Bronchial epithelial cell (primary cell): ENCODE measurements at regions not wholly inside any gene's neighbourhood (a gene's known extent, or its start where the extent isn't known, plus 50 kb on each side); places are given as distances from the start of the nearest gene placed in this dataset.
A peak's percentile ranks its signal among the peaks of the same experiment; 100 is the strongest.

Experiments used
- DNase-seq: peaks from one replicate; pipeline ENCODE4 v3.0.0-alpha.2; 2010; ENCODE audit warnings: low read depth
- FAIRE-seq: peaks from 2 replicates; lab custom pipeline; 2011; peaks lifted over from hg19 to GRCh38; lab: Jason Lieb, UNC
- H3K27me3 ChIP-seq: 2 replicates; pipeline ENCODE4 v1.5.1; 2011; ENCODE audit warnings: low read length; ENCODE audit not compliant: control insufficient read depth, insufficient read depth
- H3K36me3 ChIP-seq: 2 replicates; pipeline ENCODE4 v1.5.1; 2011; ENCODE audit warnings: low read length; ENCODE audit not compliant: control insufficient read depth, insufficient read depth
- H3K4me3 ChIP-seq: 2 replicates; pipeline ENCODE4 v1.5.1; 2011; ENCODE audit warnings: mild to moderate bottlenecking, low read depth, low read length, control low read depth
- CTCF ChIP-seq: IDR thresholded peaks from 2 replicates; pipeline ENCODE4 v1.5.1; 2011; ENCODE audit warnings: mild to moderate bottlenecking, moderate library complexity, low read length, control low read depth, inconsistent platforms; ENCODE audit not compliant: insufficient read depth, severe bottlenecking

DNA sequence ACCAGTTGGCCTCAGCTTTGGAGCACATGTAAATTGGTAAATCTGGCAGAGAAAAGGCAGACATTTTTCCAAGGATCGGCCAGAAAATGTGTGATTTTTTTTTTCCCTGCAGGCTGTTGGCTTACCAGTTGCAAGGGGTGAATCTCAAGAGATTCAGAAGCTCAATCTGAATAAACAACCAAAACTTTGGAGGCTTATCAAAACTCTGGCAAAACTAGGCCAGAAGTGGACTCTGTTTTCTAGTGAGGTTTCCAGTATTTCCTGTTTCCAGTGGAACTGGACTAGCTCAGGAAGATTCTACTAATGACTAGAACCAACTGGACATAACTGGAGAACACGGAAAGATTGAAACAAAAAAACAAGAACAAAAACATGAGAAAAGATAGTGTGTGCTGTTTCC, 191.3 kb downstream of the SMIM20 start:
- no peak for TF ChIP-seq CTCF
- Histone ChIP-seq H3K4me3 (no peak overlapping the region), H3K27me3 (no peaks in the 10 kb centered on the region), H3K36me3 (no peaks in the 10 kb centered on the region)
- DNase-seq (no peak), FAIRE-seq (no peak)

DNA sequence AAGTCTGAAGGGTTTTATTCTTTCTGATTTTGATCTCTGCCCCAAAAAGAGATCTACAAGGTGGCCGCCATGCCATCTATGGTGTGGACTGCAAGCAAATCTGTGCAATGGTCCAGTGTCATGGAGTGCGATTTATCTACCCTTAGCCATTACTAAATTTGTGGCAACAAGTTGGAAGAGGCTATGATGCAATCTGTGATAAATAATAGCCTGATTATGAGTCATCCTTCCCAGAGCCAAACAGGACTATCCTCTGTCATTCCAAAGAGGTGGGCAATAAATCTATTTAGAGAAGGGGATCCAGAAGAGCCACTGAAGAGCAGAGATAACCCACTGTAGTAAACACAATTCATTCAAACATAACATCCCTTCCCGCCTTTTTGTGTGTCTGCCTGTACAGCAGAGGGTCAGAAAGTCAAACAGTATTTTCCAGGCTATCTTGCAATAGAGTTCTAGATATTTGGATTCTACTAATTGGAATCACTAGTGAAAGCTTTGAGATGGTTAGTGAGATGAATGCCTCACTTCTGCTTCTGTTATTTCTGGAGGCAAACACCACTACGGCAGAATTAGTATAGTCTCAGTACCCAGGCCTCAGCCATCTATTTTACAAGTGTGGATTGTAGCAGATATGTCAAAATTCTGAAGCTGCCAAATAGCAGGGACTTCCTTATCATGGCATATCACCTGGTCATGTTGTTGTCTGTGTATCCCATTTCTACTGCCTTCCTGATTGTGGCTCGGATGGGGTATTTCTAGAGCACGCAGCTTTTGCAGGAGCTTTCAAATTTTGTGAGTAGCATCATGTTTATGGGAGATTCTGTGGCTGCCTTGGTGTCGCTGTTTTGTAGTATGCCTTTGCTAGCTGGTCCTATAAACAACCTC, 192.0 kb downstream of the SMIM20 start:
- Histone ChIP-seq H3K27me3 (no peaks in the 10 kb centered on the region), H3K4me3 (no peak overlapping the region), H3K36me3 (no peaks in the 10 kb centered on the region)
- TF ChIP-seq CTCF, result no peak
- no peak for FAIRE-seq
- peak; percentile 87 for DNase-seq

- TF ChIP-seq CTCF, result no peak
- Histone ChIP-seq H3K36me3 (no peaks in the 10 kb centered on the region), H3K4me3 (no peak overlapping the region), H3K27me3 (no peaks in the 10 kb centered on the region)
- no peak for FAIRE-seq
- no peak for DNase-seq
These were observed 192.8 kb downstream of the SMIM20 start for GRCh38 chr4:26106776-26107175.

GRCh38 chr4:26108054-26108453, 194.0 kb downstream of the SMIM20 start:
- Histone ChIP-seq H3K4me3 (no peak overlapping the region), H3K36me3 (no peaks in the 10 kb centered on the region), H3K27me3 (no peaks in the 10 kb centered on the region)
- no peak for TF ChIP-seq CTCF
- DNase-seq, result no peak
- no peak for FAIRE-seq

DNA sequence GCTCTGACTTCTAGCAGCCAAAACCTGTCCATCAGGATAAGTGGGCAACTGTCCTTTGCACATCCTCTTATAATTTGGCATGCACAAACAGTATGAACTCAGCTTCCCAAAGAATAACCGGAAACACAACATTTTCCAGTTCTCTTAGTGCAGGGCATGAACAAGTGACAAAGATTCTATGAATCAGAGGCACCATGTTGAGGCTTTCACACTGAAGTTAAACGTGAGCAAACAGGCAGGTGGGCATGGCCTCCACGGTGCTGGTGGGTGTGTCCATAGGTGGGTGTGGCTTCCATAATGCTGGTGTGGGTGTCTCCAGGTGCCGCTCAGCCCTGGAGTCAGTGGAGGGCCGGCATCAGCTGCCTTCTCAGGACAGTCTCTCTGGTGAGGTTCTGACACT, 196.5 kb downstream of the SMIM20 start:
- Histone ChIP-seq H3K27me3 (no peaks in the 10 kb centered on the region), H3K4me3 (no peak overlapping the region), H3K36me3 (no peaks in the 10 kb centered on the region)
- no peak for TF ChIP-seq CTCF
- peak; percentile 60 for FAIRE-seq
- peak; percentile 48 for DNase-seq
